GM19351 (cell line): ENCODE measurements at regions not wholly inside any gene's neighbourhood (a gene's known extent, or its start where the extent isn't known, plus 50 kb on each side); places are given as distances from the start of the nearest gene placed in this dataset.
"Not testable (repeated sequence)": the region's sequence is repeated elsewhere in the genome, so short reads cannot be mapped to it uniquely, and the experiment has no call there.

Experiments
- ATAC-seq: cut with Tn5 transposase; IDR thresholded peaks from one replicate; pipeline ENCODE4 v1.9.1; 2021; ENCODE audit warnings: mild to moderate bottlenecking, moderate library complexity; ENCODE audit not compliant: unreplicated experiment

DNA sequence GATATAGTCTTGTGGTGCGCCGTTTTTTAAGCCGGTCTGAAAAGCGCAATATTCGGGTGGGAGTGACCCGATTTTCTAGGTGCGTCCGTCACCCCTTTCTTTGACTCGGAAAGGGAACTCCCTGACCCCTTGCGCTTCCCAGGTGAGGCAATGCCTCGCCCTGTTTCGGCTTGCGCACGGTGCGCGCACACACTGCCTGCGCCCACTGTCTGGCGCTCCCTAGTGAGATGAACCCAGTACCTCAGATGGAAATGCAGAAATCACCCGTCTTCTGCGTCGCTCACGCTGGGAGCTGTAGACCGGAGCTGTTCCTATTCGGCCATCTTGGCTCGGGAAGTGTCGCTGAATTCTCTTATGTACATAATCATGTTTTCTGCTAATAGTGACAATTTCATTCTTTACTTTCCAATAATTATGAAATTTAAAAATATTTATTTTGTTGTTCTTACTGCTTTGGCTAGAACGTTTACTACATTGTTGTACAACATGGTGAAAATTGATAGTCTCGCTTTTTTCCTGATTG, 61.2 kb upstream of the MINDY3 start:
- not testable (repeated sequence) for ATAC-seq

DNA sequence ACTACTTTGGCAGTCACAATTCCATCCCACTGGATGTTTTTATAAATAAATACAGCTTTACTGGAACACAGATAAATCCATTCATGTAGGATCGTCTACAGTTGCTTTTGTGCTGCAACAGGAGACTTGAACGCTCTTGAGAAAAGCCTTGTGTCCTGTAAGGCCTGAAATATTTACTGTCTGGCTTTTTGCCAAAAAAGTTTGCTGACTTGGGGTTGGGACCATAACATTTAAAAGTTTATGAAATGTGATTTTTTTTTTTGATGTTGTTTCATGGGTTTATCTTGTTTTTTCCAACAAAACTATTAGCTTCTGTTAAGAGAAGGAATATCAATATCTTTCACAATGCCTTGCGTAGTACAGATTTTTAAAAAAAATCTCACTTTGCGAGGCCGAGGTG, 71.1 kb upstream of the MINDY3 start:
- ATAC-seq = no peak

DNA sequence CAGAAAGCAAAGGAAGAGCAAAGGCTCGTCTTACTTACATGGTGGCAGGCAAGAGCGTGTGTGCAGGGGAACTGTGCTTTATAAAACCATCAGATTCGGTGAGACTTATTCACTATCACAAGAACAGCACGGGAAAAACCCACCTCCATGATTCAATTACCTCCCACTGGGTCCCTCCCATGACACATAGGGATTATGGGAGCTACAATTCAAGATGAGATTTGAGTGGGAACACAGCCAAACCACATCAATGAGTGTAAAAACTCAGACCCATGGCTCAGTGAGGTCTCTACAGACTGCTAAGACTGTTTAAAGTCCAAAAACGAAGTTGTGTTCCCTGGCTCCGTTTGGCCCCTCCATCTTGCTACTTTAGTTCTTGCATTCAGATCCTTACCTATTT, 79.2 kb upstream of the MINDY3 start:
- ATAC-seq = not testable (repeated sequence)

DNA sequence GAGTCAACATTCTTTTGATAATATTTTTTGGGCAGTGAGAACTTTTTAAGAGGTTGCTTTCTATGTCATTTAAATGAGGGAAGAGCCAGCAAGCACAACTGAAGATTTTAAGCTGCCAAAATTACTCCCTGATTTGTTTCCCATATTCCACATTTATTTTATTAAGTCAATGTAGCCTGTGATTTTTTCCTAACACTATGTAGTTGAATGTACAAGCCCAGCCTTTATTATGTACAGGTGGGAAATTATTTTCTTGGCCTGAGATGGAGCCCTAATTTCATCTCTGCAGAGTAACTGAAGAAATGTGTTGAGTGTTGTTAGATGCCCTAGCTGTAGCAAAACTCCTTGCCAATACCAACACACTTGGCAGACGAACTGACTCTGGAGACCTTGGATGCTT, 83.1 kb upstream of the MINDY3 start:
- no peak for ATAC-seq

DNA sequence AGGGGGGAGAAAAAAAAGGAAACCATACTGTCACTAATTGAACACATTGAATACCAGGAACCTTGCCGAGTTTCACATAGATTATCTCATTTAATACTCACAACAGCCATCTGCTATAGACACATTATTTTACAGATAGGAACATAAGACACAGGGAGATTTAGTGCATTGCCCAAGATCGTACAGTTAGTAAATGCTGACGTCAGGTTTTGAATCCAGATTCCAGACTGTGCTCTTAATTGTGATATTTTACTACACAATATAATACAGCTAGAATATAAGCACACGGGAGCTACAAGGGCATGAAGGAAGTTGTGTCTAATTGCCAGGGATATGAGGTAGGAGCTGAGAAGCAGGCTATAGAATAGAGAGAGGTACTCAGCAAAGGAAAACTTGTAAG, 93.9 kb upstream of the MINDY3 start:
- ATAC-seq = no peak

DNA sequence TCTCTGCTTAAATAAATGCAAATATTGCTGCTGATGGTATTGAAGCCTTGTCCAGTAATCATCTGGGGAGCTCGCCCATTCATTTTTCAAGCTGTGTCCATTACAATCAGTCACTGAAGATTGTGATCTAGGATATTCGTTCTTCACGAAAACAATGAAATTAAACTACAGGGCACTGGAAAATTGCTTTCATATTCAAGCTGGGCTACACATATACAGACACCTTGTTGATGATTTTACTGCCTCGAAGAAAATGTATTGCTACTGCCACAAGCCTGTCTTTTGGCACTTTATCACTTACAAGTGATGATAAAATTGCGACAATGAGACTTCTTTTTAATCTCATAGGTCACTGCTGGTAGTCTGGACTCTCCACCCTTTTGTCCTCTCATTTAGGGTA, 100.0 kb upstream of the MINDY3 start:
- no peak for ATAC-seq

DNA sequence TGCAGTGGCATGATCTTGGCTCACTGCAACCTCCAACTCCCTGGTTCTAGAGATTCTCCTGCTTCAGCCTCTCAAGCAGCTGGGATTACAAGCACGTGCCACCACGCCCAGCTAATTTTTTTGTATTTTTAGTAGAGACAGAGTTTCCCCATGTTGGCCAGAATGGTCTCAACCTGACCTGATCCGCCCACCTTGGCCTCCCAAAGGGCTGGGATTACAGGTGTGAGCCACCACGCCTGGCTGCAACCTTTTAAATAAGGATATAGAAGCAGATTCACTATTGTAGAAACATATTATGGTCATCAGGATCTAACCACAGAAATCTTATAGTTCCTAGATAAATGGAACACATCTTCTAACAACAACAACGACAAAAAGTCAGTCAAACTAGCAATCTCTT, 112.4 kb upstream of the MINDY3 start:
- ATAC-seq = not testable (repeated sequence)

DNA sequence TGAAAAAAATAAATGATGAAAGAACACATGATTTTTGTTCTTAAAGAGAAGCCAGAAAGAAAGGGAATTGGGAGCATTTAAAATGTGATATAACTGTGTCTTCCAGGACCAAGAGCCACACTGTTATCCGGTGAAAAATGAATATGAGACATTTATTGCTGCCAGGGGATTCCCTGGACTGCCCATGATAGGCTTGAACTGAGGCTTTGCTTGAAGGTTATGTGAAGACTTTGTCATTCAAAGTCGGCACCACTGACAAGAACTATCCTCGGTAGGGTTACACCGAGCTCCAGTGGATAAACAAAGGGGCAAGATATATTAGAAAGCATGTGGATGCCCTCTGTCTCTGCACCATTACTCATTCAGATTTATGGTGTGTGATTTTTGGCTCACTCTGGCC, 125.4 kb upstream of the MINDY3 start:
- ATAC-seq = no peak

DNA sequence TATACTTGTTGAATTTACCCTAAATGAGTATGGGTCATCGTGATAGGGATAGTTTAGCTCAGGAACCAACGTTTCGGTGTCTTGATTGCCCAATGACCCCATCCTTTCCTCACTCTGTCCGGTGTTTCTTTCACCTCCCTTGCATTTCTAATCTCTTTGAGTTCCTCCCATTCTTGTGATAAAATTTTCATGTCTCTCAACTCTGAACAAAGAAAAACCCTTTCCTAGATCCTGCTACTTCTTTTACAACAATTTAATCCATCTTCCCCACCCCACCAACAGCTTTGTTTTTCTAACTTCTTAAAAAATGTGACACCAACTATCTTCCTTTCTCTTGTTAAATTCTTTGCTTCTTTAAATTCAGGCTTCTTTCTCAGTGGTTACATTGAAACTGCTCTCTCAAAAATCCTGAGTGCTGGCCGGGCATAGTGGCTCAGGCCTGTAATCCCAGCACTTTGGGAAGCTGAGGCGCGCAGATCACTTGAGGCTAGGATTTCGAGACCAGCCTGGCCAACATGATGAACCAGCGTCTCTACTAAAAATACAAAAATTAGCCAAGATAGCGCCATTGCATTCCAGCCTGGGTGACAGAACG, 130.3 kb upstream of the MINDY3 start:
- ATAC-seq = no peak

DNA sequence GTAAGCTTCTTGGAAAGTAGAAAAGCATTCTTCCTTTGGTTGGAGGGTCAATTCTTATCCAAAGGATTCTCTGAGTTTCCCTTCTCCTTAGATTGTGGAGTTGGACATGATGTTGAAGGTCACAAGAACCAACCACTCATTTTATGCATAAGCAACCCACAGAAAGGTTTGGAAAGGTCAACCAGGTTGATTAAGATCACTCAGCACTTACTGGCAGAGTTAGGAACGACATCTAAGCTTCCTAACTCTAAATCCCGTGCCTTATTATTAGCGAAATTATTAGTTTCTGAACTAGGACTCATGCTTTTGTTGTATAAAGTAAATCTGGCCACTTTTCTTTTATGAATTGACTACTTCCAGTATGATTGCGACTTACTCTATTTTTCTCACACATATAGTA, 137.0 kb upstream of the MINDY3 start:
- ATAC-seq = no peak

DNA sequence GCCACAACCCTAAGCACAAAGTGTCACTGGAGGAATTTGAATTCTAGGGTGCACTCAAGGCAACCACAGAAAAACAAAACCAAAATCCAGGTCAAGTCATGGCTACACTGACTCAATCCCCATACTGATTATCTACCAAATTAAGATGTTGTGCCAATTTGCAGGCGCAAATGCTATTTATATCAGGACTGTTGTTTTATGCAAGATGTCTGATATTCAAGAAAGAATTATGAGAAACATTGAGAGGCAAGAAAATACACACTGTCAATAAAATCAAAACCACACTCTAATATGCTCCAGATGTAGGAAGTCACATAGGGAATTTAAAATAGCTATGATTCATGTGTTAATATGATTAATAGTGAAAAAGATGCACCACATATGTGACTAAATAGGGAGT, 141.3 kb upstream of the MINDY3 start:
- no peak for ATAC-seq

DNA sequence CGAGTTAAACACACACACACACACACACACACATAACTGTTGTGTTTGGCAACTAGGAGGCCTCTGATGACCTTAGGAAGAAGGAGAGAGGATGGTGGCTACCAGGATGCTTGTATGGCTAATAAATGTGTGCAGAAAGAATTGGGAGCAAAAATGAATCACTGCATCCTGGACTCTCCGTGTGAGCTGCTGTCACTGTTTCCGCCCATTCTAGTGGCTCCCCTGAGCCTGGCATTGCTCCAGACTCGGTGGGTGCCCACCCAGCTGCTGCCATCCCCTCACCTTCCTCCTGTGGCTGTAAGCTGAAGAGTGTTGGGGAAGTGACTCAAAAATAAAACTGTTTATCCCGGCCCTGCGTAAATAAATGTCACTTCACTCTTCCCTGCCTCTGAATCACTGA, 149.5 kb upstream of the MINDY3 start:
- no peak for ATAC-seq

DNA sequence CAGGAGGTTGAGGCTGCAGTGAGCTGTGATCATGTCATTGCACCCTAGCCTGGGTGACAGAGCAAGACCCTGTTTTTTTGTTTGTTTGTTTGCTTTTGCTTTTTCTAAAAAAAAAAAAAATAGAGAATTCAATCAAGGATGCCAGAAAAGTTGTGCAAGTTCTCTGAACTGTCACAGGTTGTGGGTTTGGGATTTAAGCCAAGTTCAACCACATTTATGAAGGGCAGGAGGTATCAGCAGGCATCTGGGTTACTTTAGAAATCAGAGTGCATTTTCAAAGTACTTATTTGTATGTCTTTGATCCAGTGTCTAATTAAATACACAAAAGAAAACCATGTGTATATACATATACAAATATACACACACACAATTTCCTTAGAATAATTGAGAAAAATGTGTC, 151.2 kb upstream of the MINDY3 start:
- no peak for ATAC-seq

DNA sequence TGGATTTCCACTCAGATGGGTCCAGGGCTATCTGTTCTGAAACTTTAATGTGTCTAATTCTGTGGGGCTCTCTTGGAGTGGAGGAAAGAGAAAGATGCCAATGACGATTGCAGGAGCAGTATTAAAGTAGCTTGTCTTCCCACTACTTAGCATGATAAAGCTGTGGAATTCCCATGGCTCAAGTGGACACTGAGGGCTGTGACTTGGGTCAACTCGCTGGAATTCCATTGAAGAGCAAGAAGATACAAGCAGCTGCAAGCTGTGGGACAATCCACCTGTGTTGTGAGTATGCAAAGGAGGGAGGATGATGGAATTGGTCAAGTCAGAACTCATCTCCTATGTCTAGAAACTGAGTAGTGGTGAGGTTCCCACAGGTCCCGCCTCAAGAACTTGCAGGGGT, 154.2 kb upstream of the MINDY3 start:
- ATAC-seq = no peak

DNA sequence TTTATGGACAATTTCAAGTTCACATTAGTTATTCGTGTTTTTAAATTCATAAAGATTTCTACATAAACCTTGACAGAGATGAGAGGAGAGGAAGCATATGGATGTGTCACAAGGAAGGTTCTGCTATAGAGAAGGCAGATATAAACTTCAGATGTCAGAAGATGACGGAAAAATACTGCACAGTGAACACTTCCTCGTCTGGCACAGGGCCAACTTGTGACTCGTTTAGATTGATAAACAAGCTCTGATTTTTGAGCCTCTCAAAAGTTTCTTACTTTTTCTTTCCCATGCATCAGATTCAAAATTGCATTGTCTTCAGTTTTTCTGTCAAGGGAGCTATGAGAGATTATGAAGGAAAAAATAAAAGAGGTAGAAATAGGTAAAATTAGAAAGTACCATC, 156.4 kb upstream of the MINDY3 start:
- no peak for ATAC-seq

DNA sequence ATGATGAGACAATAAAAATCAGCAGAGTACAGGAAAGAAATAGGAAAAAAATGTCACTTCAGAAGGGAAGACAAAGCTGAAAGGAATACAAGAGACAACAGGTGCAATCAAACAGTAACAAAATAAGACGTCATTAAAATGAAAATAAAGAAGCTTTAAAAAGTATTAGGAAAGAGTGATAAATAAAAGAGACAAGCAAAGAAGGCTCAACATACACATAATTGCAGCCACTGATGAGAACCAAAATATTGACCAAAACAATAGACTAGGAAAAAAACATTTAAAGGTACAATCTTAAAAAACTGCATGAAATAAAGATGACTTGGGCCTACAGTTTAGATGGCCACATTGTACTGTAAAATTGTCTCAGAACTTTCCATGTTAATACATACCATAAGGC, 160.5 kb upstream of the MINDY3 start:
- ATAC-seq = no peak

DNA sequence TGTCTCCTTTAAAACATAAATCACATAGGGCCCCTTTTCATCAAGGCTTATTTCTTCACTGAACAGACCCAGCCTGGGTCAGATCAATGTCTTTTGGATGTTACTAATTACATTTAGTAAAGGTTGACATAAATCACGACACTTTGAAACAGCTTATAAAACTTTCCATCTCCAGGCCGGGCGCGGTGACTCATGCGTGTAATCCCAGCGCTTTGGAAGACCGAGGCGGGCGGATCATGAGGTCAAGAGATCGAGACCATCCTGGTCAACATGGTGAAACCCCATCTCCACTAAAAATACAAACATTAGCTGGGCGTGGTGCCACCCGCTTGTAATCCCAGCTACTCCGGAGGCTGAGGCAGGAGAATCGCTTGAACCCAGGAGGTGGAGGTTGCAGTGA, 166.5 kb upstream of the MINDY3 start:
- ATAC-seq = not testable (repeated sequence)

DNA sequence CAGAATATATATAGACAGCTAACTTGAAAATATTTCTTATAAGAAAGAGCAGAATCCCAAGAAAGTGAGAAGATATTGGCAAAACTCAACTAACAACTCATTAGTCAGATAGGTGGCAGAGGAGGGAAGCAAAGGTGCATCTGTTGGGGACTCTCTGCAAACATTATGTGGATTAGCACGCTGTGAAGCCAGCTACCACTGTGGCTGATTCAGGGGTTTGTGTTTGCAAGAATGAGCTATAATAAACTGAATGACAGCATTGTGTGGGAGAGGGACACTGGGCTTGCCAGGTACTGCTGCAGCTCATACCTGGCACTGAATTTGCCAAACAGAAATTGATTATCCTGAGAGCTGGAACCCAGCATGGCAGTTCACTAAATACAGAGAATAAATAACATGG, 170.3 kb upstream of the MINDY3 start:
- ATAC-seq = no peak

DNA sequence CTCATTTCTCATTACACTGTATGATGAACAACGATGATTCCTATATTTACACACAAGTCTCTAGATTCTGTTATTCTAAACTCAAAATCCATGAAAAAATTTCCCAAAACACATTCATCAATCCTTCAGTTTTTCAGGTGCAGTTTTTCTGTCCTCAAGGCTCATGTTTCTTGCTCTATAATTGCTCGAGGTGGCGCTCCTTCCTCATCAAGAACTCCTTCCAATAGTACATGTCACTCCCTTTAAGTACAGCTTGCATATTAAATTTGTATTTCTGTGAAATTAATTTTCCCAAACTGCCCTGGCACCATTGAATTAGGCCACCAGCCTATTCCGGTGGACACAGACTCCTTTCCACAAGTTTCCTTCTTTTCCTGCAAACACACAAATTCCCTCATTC, 188.7 kb upstream of the MINDY3 start:
- ATAC-seq = no peak

DNA sequence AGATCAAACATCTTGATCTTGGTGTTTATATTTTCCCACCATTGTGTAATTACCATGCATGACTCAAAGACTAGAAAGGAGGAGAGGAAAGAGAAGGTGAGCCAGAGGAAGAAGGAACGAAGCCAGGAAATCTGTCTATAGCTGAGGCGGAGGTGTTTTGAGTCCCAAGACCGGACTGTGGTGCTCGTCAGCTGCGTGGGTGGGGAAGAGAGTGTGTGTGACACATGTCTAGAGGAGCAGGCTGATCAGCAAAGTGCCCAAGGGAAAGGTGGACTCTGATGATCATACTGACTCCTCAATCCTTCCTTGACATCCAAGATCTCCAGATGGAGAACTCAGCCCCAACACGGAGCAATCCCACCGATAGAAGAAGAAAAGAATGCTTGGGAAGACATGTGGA, 189.5 kb upstream of the MINDY3 start:
- ATAC-seq = no peak

DNA sequence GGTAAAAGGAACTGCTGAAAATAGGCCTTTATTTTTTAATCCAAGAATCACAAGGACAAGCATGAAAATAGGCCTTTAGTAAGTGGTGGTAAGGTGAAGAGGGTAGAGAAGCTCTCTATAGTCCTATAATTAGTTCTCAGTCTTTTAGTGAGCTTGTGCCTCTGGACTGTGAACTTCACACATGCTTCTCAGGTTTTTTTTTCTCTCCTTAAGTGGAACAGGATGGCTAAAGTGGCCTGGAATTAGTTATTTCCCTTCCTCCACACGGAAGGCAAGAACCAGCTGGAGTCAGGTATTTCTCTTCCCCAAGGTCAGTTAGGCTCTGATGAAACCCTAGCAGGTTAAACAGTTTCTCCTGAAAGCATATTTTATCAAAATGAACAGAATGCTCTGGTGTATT, 203.0 kb upstream of the MINDY3 start:
- no peak for ATAC-seq

DNA sequence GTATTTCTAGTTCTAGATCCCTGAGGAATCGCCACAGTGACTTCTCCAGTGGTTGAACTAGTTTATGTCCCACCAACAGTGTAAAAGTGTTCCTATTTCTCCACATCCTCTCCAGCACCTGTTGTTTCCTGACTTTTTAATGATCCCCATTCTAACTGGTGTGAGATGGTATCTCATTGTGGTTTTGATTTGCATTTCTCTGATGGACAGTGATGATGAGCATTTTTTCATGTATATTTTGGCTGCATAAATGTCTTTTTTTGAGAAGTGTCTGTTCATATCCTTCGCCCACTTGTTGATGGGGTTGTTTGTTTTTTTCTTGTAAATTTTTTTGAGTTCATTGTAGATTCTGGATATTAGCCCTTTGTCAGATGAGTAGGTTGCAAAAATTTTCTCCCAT, 223.2 kb upstream of the MINDY3 start:
- not testable (repeated sequence) for ATAC-seq

DNA sequence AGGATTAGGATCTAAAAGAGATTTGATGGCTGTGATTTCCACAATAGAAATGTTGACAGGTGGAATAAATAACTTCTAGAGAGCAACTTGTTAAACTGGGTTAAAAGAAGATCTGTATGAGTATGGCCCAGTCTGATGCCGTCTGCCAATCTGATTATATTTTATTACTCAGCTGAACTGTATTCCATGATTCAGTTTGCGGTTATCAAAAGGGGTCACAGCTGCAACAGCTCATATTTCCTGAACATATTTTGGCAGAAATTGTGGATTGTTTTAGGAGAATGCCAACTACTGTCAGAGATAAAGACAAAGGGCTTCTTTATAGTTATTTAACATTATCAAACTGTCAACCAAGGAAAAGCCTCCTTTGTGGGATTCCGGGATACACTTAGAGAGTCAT, 244.8 kb upstream of the MINDY3 start:
- ATAC-seq = no peak
